GM12875 (cell line): ENCODE measurements at regions not wholly inside any gene's neighbourhood (a gene's known extent, or its start where the extent isn't known, plus 50 kb on each side); places are given as distances from the start of the nearest gene placed in this dataset.

ENCODE experiments used
- H3K4me3 ChIP-seq: one replicate; pipeline ENCODE4 v1.5.1; 2011; ENCODE audit warnings: low read depth, low read length, control low read depth
- CTCF ChIP-seq: IDR thresholded peaks from 2 replicates; pipeline ENCODE4 v1.5.1; 2011; ENCODE audit warnings: low read depth, mild to moderate bottlenecking, control low read depth, inconsistent platforms, low read length, moderate library complexity, borderline replicate concordance; ENCODE audit not compliant: insufficient read depth

DNA sequence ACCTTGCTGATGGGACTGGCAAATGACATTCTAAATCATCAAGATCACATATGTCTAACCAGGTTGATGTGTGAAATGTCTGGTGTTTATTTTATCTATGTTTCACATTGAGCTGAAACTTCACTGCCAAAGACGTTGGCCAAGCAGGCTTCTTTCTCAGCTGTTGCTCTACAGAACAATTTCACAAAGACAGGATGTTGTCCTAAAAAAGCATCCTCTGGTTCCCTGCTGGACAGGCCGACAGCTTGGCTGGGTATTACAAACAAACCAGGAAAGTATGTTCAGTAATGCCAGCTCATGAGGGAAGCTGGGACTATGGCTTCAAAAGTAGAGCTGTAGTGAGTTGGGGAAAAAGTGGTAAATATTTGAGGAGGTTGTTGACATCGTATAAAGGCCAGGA is 179.4 kb downstream of the FAM43A start:
- no peak overlapping the region for H3K4me3 ChIP-seq
- TF ChIP-seq CTCF = no peak

DNA sequence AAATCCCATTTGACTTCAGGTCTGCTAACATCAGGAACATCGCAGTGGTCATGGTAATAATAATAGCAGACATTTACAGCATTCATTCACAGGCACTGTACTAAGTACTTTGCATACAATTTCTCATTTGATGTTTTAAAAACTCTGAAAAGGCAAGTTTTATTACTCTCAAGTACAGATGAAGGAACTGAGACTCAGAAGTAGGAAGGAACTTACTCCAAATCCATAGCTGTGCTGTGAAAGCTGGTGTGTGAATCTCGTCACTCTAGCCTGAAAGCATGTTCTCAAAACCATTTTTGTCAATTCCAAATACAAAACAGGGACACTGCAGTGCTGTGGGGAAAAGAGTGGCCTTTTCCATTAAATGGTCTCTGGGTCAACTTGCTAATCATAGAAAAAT is 179.9 kb downstream of the FAM43A start:
- TF ChIP-seq CTCF = no peak

DNA sequence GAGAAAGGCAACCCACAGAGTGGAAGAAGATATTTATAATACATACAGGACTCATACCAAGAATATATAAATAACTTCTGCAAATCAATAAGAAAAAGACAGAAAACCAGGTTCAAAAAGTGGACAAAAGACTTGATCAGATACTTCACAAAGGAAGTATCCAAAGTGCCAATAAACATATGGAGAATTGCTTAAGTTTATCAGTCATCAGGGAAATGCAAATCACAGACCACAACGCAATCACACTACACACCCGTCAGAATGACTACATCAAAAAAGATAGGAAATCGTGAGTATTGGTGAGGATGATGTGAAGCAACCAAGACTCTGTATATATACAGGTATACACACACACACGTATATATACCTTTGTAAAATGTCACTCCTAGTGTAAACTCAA is 180.6 kb downstream of the FAM43A start:
- H3K4me3 ChIP-seq = no peak overlapping the region
- TF ChIP-seq CTCF = no peak

More for the DNA sequence above, 179.9 kb downstream of the FAM43A start:
- no peak overlapping the region for H3K4me3 ChIP-seq

DNA sequence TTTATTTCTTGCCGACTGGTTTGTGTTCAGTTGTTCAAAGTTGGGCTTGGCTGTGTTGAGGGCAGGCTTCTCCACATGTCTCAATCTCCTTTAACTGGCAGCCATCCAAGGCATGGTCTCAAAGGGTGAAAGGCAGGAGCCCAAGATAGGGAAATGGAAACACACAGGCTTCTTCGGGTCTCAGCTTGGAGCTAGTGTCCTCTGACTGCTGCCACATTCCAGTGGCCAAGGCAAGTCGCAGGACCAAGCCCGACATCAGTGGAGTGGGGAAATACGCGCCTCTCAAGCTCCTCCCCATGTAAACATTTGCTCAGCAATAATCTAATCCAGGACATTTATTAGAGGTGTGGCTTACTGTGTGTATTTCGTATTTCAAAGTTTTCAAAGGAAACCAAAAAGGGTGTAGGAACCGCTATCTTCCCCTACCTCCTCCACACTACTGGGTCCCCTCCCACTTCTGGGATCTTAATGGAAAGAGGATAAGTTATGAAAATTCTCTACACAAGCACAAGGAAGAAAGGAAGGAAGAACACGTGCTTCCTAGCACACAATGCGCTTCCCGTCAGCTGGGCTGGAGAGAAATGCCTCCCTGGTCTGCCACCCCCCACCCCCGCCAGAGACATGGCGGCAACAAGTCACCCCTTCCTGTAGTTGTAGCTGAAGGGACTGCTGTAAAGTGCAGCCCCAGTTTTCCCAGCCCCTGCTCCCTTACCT is 181.7 kb downstream of the FAM43A start:
- TF ChIP-seq CTCF = no peak

DNA sequence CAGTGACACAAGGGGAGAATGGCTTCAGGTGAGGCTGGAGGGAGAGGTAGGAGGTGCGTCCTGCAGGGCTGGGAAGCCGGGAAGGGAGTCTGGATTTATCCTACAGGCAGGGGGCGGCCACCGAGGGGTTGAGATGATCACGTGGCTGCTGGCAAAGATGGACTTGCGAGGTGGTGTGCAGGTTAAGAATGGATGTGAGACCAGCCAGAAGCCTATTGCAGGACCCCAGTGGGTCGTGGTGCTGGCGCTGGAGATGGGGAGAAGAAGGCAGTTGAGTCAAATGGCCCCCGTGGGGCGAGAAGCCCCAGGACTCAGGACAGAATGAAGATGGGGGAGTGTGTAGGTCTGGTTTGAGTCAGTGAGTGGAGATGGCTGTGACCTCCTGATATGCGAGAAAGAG is 183.1 kb downstream of the FAM43A start:
- no peak for TF ChIP-seq CTCF
- no peak overlapping the region for H3K4me3 ChIP-seq

More for the DNA sequence above, 181.7 kb downstream of the FAM43A start:
- H3K4me3 ChIP-seq = no peak overlapping the region

DNA sequence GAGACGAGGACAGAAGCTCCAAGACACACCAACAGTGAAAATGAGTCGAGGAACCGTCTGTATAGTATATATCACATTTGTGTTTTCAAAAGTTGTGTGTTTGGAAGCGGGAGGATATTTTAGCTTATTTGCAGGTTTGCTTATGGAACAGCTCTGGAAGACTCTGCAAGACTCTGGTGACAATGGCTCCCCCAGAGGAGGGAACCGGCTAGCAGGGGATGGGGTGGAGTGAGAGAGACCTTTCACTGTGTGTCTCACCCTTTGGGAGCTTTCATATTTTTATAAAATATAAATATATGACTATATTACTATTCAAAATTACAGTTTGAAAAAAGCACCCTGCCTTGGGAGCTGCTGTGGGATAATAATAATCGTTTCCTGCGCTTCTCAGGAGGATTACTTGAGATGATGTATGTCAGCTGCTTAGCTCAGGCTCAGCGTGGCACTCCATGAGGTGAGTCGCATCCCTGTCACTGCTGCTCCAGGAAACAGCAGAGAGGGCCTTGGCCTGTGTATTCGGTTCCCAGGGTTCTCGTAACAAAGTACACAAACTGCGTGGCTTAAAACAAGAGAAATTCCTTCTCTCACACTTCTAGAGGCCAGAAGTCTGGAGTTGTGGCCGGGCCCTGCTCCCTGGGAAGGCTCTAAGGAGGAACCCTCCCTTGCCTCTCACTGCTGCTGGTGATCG is 183.9 kb downstream of the FAM43A start:
- no peak for TF ChIP-seq CTCF
- no peak overlapping the region for H3K4me3 ChIP-seq

- no peak for TF ChIP-seq CTCF
- no peak overlapping the region for H3K4me3 ChIP-seq
These were observed 184.9 kb downstream of the FAM43A start for GRCh38 chr3:194870394-194871110.
